KMS-11 (cell line): ENCODE measurements at regions not wholly inside any gene's neighbourhood (a gene's known extent, or its start where the extent isn't known, plus 50 kb on each side); places are given as distances from the start of the nearest gene placed in this dataset.

Source experiments
- H2AFZ ChIP-seq: fragments of 200-600 bp; sonication (generic); 2 replicates; pipeline ENCODE4 v1.6.1; 2016; ENCODE audit warnings: antibody characterized with exemption, mixed run types, low read depth
- H3K27ac ChIP-seq: fragments of 200-600 bp; sonication (generic); 2 replicates; pipeline ENCODE4 v1.6.1; 2016; ENCODE audit warnings: mild to moderate bottlenecking, mixed run types
- H3K27me3 ChIP-seq: fragments of 200-600 bp; sonication (generic); 2 replicates; pipeline ENCODE4 v1.6.1; 2017; ENCODE audit warnings: mild to moderate bottlenecking, low read depth, mixed run types, moderate library complexity; ENCODE audit not compliant: insufficient read depth
- H3K36me3 ChIP-seq: fragments of 200-600 bp; sonication (generic); 2 replicates; pipeline ENCODE4 v1.6.1; 2017; ENCODE audit warnings: mild to moderate bottlenecking, mixed run types; ENCODE audit not compliant: insufficient read depth
- H3K4me1 ChIP-seq: fragments of 200-600 bp; sonication (generic); 2 replicates; pipeline ENCODE4 v1.6.1; 2016; ENCODE audit warnings: mild to moderate bottlenecking, low read depth, mixed run types; ENCODE audit not compliant: poor library complexity, severe bottlenecking
- H3K4me2 ChIP-seq: fragments of 200-600 bp; sonication (generic); 2 replicates; pipeline ENCODE4 v1.7.0; 2016; ENCODE audit warnings: mild to moderate bottlenecking, mixed run types
- H3K4me3 ChIP-seq: fragments of 200-600 bp; sonication (generic); IDR thresholded peaks from 2 replicates; pipeline ENCODE4 v1.6.1; 2017; ENCODE audit warnings: low read depth, low read length, mixed read lengths; ENCODE audit not compliant: insufficient read depth
- H3K79me2 ChIP-seq: fragments of 200-600 bp; sonication (generic); 2 replicates; pipeline ENCODE4 v1.6.1; 2016; ENCODE audit warnings: low read depth, mixed run types; ENCODE audit not compliant: insufficient read depth
- H3K9ac ChIP-seq: fragments of 200-600 bp; sonication (generic); 2 replicates; pipeline ENCODE4 v1.6.1; 2016; ENCODE audit warnings: mild to moderate bottlenecking, mixed run types
- H4K20me1 ChIP-seq: fragments of 200-600 bp; sonication (generic); 2 replicates; pipeline ENCODE4 v1.6.1; 2016; ENCODE audit warnings: mild to moderate bottlenecking, mixed run types; ENCODE audit not compliant: insufficient read depth
- TF ChIP-seq, protein P1 (sequence below): fragments of 200-600 bp; sonication (generic); conservative IDR thresholded peaks from 2 replicates; pipeline ENCODE4 v1.6.1; 2017; ENCODE audit warnings: low read depth, mild to moderate bottlenecking, antibody characterized with exemption, low read length, moderate library complexity, mixed read lengths

- no peaks in the 10 kb centered on the region for H4K20me1 ChIP-seq
- TF ChIP-seq, protein P1, sequence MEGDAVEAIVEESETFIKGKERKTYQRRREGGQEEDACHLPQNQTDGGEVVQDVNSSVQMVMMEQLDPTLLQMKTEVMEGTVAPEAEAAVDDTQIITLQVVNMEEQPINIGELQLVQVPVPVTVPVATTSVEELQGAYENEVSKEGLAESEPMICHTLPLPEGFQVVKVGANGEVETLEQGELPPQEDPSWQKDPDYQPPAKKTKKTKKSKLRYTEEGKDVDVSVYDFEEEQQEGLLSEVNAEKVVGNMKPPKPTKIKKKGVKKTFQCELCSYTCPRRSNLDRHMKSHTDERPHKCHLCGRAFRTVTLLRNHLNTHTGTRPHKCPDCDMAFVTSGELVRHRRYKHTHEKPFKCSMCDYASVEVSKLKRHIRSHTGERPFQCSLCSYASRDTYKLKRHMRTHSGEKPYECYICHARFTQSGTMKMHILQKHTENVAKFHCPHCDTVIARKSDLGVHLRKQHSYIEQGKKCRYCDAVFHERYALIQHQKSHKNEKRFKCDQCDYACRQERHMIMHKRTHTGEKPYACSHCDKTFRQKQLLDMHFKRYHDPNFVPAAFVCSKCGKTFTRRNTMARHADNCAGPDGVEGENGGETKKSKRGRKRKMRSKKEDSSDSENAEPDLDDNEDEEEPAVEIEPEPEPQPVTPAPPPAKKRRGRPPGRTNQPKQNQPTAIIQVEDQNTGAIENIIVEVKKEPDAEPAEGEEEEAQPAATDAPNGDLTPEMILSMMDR, result no peak
- H2AFZ ChIP-seq, result no peak overlapping the region
- no peak overlapping the region for H3K9ac ChIP-seq
- no peak overlapping the region for H3K4me2 ChIP-seq
- H3K36me3 ChIP-seq, result no peaks in the 10 kb centered on the region
- H3K27ac ChIP-seq, result no peak overlapping the region
- no peak overlapping the region for H3K4me3 ChIP-seq
- no peaks in the 10 kb centered on the region for H3K79me2 ChIP-seq
- H3K4me1 ChIP-seq, result no peaks in the 10 kb centered on the region
- no peaks in the 10 kb centered on the region for H3K27me3 ChIP-seq
These were observed 1172.4 kb downstream of the BRINP3 start for GRCh38 chr1:189305279-189305678.

DNA sequence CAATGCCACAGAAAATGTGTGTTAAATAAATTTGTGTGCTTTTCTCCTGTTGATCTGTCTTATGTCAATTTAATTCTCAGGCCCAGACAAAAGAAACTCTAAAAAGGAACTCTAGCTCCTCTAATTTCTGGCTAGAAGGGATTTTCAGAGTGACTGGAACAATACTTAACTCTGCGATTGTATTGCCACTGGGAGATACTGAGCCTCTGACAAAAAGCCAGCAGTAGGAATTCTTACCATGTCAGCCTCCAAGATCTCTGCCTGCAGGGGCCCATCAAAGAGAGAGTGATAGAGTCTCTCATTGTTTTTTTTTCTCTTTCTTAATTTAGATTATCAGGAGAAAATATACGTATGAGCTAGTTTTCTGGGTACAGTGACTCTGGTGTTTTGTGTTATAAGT lies 1165.7 kb downstream of the BRINP3 start:
- TF ChIP-seq, protein P1, result no peak
- no peaks in the 10 kb centered on the region for H3K4me1 ChIP-seq
- no peak overlapping the region for H2AFZ ChIP-seq
- H3K9ac ChIP-seq, result no peak overlapping the region
- no peaks in the 10 kb centered on the region for H3K79me2 ChIP-seq
- no peak overlapping the region for H3K4me2 ChIP-seq
- H3K36me3 ChIP-seq, result no peaks in the 10 kb centered on the region
- no peaks in the 10 kb centered on the region for H3K27me3 ChIP-seq
- no peak overlapping the region for H3K4me3 ChIP-seq
- H4K20me1 ChIP-seq, result no peaks in the 10 kb centered on the region
- H3K27ac ChIP-seq, result no peak overlapping the region

GRCh38 chr1:189312499-189312898 lies 1165.2 kb downstream of the BRINP3 start:
- TF ChIP-seq, protein P1, result no peak
- H3K27ac ChIP-seq, result no peak overlapping the region

DNA sequence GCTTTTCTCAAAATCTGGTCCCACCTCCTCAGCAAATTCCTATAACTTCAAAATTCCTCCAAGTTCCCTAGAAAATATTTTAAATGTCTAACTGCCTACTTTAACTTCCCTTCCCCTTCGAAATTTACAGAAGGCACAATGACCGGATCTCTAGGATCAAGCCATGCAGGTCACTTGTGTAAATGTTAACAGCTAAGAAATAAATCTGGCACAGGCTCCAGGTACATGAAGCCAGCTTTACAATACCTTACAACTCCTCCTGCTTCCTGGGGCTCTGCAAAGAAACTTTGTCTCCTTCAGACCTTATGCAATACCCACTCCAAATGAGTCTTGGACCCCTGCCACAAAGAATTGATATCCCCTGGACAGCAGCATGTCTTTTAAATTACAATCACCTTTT lies 1164.2 kb downstream of the BRINP3 start:
- Histone ChIP-seq H3K4me2 (no peak overlapping the region), H3K27me3 (no peaks in the 10 kb centered on the region), H3K79me2 (no peaks in the 10 kb centered on the region), H3K9ac (no peak overlapping the region), H3K27ac (no peak overlapping the region), H4K20me1 (no peaks in the 10 kb centered on the region), H2AFZ (no peak overlapping the region), H3K4me1 (no peaks in the 10 kb centered on the region), H3K36me3 (no peaks in the 10 kb centered on the region), H3K4me3 (no peak overlapping the region)
- TF ChIP-seq, protein P1, result no peak

More at GRCh38 chr1:189312499-189312898, 1165.2 kb downstream of the BRINP3 start:
- Histone ChIP-seq H2AFZ (no peak overlapping the region), H3K9ac (no peak overlapping the region), H3K4me3 (no peak overlapping the region), H3K27me3 (no peaks in the 10 kb centered on the region), H3K4me2 (no peak overlapping the region), H4K20me1 (no peaks in the 10 kb centered on the region), H3K36me3 (no peaks in the 10 kb centered on the region), H3K4me1 (no peaks in the 10 kb centered on the region), H3K79me2 (no peaks in the 10 kb centered on the region)
